HG03045 (cell line): ENCODE measurements at regions not wholly inside any gene's neighbourhood (a gene's known extent, or its start where the extent isn't known, plus 50 kb on each side); places are given as distances from the start of the nearest gene placed in this dataset.

Experiments
- ATAC-seq: cut with Tn5 transposase; IDR thresholded peaks from one replicate; pipeline ENCODE4 v1.9.1; 2021; ENCODE audit warnings: mild to moderate bottlenecking, moderate library complexity; ENCODE audit not compliant: unreplicated experiment

GRCh38 chr15:46300716-46301115 lies 665.9 kb downstream of the SQOR start:
- no peak for ATAC-seq

DNA sequence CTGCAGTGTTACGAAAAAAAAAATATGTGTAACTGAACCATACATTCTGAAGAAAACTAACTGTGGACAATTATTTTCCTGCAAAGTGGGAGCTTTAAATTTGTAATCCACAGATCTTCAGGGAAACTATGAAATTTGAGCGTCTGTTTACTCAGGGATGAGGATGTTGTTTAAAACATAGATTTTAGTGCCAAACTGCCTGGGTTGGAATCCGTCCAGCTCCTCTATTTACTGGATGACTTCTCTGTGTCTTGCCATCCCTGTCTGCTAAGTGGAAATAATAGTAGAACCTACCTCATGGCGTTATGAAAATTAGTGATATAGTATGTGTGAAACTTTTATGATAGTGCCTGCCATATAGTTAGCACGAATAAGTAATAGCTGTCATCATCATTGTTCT lies 666.5 kb downstream of the SQOR start:
- no peak for ATAC-seq

- no peak for ATAC-seq
These were observed 667.0 kb downstream of the SQOR start for GRCh38 chr15:46301826-46302225.

- ATAC-seq: no peak
These were observed 669.5 kb downstream of the SQOR start for GRCh38 chr15:46304321-46304720.

DNA sequence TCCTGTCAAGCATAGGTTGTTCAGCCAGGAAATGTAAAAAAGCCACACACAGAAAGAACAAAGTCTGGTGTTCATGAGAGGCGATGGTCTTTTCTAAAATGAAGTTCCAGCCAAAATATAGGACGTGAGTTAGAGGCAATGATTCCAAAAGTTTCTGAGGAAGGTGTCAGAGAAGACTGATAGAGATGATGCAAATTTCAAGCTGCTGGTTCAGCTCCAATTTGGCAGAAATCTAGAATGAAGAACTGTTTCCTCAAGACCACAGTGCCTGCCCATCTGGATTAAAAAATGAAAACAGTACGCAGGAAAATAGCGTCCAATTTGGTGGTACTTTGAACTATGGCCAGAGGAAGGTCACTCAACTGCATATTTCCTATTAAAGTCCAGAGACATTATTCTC lies 672.9 kb downstream of the SQOR start:
- ATAC-seq: no peak

DNA sequence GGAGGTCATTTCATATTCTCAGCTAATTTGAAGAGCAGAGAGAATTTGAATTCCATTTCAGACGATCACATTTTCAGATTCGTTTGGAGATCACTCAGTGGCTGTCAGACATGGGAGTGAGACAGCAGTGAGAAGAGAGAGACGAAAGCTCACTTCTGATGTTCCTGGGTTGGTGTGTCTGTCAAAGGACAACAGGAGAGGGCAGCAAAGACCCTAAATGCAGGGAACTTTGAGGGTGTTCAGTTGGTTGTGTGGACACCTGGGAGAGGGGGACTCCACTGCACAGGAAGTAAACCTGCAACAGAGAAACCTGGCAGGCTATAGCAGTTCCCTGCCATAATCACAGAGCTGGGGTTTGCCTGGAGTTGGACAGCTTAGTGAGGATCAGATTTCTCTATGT lies 675.1 kb downstream of the SQOR start:
- no peak for ATAC-seq

- ATAC-seq: peak; percentile 76
These were observed 677.4 kb downstream of the SQOR start for GRCh38 chr15:46312133-46312740.

DNA sequence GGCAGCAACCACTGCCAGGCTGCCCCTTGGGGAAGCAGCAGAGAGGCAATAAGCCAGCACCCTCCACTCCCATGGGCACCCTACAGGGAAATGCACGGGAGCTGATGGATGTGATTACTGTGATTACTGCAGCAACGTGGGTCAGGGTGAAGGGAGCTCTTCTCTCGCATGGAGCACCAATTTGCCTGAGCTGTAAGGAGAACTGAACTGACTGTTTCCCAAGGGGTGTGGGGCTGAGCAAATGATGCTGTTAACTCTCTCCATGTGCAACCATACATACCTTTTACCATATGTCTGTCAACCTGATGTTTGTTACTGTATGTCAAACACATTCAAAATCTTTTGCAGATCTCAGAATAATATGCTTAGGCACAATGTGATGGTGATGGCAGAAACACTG lies 680.6 kb downstream of the SQOR start:
- no peak for ATAC-seq

- no peak for ATAC-seq
These were observed 681.2 kb downstream of the SQOR start for GRCh38 chr15:46316024-46316423.

- no peak for ATAC-seq
These were observed 682.2 kb downstream of the SQOR start for GRCh38 chr15:46317029-46317428.

DNA sequence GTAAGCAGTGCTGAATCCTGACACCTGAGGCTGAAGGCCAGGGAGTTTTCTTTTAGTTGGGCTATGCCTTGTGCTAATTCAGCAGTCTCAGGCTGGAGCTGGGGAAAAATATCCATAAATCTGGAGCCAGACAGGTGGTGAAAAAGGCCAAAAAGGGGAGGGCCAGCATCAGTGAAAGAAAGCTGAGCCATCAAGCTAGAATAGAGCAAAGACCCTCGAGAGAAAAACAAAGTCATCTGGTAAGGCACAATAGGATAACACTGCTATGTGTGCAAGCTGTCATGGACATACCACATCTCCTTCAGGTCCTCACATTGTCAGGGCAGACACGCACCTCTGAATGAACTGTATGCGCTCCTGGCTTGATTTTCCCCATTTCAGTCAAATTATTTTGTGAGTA lies 687.9 kb downstream of the SQOR start:
- ATAC-seq: no peak

DNA sequence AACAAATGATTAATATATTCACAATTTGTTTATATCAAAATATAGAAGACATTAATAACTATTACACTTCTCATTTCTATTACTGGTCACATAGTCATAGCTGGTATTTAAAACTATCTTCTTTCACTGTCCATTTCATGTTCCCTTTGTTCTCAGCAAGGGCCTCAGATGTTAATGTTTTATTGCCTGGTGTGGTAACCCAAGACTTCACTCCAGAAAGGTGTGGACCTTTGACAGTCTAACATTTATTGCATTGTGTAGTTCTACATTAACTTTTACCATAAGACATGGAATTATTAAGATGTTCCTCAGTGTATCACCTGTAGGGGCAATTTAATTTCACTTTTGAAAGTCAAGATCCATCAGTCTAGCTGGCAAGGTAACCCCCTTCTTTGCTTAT lies 691.3 kb downstream of the SQOR start:
- ATAC-seq: no peak

GRCh38 chr15:46328821-46329220 lies 694.0 kb downstream of the SQOR start:
- no peak for ATAC-seq

GRCh38 chr15:46329876-46330275 lies 695.0 kb downstream of the SQOR start:
- no peak for ATAC-seq

DNA sequence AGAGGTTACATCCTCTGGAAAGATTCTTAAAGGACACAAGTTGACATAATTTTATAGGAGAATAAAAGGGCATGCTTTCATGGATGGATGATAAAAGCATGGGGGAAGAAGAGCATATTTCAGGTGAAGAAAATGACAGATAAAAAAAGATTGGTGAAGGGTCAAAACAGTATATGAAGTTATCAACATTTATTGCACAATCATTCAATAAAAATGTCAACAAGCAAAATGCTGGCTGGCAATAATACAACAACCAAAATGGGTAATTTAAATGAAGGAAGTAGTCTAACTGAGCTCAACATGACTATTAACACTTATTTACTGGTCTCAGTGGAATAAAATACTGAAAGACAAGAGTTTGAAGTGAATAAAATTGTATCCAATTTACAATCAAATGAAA lies 696.7 kb downstream of the SQOR start:
- ATAC-seq: no peak

DNA sequence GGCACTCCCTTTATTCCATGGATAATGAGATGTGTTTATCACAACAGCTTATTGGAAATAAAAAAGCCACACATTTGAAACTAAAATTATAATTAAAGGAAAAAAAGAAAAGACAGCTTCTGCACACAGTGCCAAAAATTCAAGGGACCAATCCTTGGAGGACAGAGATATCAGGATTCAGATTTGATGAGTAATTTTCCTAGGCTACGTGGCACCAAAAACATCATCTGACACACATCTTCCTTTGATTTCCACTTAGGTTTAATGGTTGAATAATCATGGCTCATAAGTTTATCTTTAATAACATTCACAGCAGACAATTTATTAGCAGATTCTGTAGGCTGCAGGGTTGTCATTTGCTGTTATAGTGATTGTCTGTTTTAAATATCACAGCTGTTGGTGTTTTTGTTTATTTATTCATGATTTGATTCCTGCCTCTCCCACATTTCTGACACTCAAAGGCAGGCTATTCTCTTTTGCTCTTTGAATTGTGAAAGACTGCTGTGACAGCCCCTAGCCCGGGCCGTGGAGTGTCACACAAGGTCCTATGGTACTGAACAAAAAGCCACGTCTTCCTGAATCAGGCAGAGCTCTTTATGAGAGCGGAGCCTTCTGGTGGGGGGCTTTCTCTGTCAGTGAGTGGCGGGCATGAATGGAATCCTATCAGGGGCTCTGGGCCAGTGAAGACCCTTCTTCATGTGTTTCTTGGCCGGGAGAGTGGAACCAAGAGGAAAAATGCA lies 708.5 kb downstream of the SQOR start:
- ATAC-seq: no peak

GRCh38 chr15:46344115-46344724 lies 709.4 kb downstream of the SQOR start:
- ATAC-seq: no peak

DNA sequence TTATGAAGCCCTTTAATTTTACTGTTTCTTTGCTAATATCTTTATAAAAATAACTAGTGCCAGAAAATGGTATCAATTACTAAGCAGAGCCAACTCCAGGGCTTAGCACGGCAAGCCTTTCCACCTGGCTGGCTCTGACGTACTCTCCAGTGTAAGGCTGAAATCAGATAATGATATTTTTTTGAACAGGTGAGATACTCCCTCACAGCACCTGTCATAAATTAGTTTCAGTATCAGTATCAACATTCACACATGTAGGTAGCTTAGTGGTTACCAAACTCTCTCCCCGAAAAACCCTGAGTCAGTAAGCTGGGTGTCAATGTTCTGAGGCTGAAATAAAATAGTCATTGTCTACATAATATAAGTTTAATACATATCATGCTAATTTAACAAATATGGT lies 710.1 kb downstream of the SQOR start:
- ATAC-seq: no peak

GRCh38 chr15:46354443-46354842 lies 719.6 kb downstream of the SQOR start:
- no peak for ATAC-seq

DNA sequence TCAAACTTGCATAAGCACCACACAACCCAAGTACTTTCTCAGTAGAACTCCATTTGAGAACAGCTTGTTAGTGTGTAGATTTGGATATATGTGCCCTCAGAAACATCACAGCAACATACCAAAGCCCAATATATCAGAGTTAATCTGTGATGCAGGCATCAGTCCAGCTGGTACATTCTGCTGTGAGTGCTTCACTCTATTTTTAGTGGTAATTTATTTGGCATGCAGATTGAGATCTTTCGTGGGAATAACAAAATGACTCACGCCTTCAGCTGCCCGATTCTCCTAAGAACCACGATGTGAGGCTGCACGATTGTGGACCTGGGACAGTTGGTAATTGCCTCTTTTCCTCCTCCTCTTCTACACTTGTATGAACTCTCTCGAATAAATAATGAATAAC lies 730.7 kb downstream of the SQOR start:
- ATAC-seq: no peak

DNA sequence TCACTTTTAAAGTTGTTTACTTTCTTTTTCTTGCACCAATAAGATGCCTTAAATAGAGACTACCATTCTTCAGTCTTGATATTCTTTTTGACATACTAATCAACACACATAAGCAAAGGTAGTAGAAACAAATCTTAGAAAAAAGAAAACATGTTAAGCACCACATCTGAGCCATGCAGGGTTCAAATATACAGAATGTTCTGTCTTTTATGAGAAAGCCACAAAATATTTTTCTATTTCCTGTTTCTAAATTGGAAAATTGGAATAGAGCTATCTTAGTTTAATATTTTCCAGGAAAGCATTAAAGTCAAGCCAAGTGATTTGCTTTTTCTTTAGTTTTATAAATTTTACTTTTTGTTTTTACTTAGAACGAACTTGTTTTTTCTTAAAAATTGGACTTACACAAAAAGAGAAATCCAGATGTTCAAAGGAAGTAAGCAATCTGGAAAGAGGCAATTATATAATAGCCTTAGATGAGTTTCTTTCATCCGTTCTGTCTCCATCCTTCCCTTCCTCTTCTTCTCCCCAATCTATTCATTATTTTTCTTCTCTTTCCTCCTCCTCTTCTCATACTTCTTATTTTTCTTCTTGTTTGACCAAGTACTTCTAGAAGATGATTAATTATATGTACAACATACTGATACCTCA lies 731.7 kb downstream of the SQOR start:
- ATAC-seq: no peak

GRCh38 chr15:46383978-46384377 lies 749.1 kb downstream of the SQOR start:
- ATAC-seq: no peak
